Myocyte (in vitro differentiated cells): ENCODE measurements at regions not wholly inside any gene's neighbourhood (a gene's known extent, or its start where the extent isn't known, plus 50 kb on each side); places are given as distances from the start of the nearest gene placed in this dataset.
"Not testable (repeated sequence)": the region's sequence is repeated elsewhere in the genome, so short reads cannot be mapped to it uniquely, and the experiment has no call there.

Experiments used
- DNase-seq: peaks from one replicate; pipeline ENCODE4 v3.0.0-alpha.2; 2012; ENCODE audit warnings: low read depth

GRCh38 chr1:115536279-115536816, 105.4 kb upstream of the VANGL1 start:
- DNase-seq: no peak

- no peak for DNase-seq
Measured at GRCh38 chr1:115534106-115534505, 107.7 kb upstream of the VANGL1 start.

GRCh38 chr1:115531631-115532264, 110.0 kb upstream of the VANGL1 start:
- no peak for DNase-seq

GRCh38 chr1:115530407-115530806, 111.4 kb upstream of the VANGL1 start:
- DNase-seq: peak; percentile 10

GRCh38 chr1:115529216-115529897, 112.4 kb upstream of the VANGL1 start:
- DNase-seq: no peak

- not testable (repeated sequence) for DNase-seq
Measured at GRCh38 chr1:115528336-115528735, 113.4 kb upstream of the VANGL1 start.

GRCh38 chr1:115527746-115528145, 114.0 kb upstream of the VANGL1 start:
- DNase-seq: no peak

DNA sequence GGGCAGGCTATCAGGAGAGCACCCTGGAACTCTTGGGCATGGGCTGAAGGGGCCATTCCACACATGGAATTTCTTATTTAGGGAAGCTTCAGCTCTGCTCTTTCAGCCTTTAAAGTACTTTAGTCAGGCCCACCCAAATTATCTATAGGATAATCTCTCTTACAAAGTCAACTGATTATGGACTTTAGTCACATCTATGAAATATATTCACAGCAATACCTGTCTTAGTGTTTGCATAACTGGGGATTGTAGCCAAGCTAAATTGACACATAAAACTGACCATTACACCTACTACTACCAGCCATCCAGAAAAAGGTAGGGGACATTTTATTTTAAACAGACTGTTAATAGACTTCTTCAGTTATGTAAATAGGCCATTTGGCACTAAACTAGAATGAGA, 114.9 kb upstream of the VANGL1 start:
- DNase-seq: no peak

DNA sequence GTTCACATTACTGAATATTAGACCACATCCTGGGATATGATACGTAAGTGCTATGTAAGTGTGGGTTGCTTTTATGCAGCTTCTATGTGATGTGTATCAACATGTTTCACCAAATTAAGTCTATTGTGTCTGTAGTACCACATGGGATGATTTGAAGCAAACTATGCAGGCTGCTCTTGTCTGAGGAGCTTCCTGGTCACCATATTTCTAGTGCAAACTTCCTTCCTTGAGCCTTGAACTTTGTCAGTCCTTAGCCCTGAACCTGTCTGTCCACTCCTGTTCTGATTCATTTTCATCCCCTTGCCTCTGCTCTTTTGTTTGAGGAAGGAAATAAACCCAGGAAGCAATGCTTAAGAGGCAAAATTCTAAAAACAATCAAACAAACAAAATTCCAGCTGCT, 117.5 kb upstream of the VANGL1 start:
- DNase-seq: no peak

GRCh38 chr1:115522386-115522785, 119.4 kb upstream of the VANGL1 start:
- no peak for DNase-seq

- DNase-seq: no peak
Measured at GRCh38 chr1:115515270-115515669, 126.5 kb upstream of the VANGL1 start.

- DNase-seq: not testable (repeated sequence)
Measured at GRCh38 chr1:115510226-115510625, 131.5 kb upstream of the VANGL1 start.

GRCh38 chr1:115507901-115508300, 133.9 kb upstream of the VANGL1 start:
- no peak for DNase-seq

GRCh38 chr1:115506924-115507589, 134.7 kb upstream of the VANGL1 start:
- peak; percentile 41 for DNase-seq

GRCh38 chr1:115506518-115506917, 135.3 kb upstream of the VANGL1 start:
- DNase-seq: no peak

DNA sequence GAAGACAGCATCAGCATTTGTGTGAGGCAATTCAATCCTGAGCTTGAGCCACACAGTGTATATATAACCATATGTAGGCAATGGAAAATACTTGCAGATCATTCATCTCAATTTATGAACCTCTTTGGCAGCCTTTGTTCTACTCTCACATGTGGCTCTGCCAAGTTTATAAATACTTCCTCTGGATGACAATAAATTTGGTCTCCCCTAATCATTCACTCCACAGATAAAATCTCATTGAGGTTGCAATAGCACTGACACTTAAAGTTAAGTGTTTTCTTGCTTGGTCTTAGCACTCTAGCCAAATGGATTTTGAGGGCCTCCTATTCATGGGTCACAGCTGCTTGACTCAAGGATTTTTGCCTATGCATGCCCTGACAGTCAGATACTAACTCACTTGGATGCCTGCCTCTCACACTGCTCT, 136.6 kb upstream of the VANGL1 start:
- no peak for DNase-seq

GRCh38 chr1:115502183-115502582, 139.6 kb upstream of the VANGL1 start:
- DNase-seq: not testable (repeated sequence)

DNA sequence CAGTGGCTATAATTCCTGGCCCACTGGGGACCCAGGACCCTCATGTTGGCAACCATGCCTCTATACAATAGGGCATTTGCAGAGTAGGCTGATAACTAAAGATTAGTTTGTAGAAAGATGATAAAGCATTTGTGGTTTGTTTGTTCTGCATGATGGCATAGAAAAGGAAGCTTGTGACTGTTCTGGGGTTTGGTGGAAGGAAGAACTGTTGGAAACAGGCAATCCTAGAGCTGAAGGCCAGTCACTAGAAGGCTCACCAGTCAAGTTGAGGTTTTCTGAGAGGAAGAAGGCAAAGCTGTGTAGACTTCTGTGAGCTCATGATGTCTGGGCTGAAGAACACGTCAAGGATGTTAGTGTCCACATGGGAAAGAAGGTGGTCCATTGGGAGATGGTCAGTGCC, 140.3 kb upstream of the VANGL1 start:
- no peak for DNase-seq

DNA sequence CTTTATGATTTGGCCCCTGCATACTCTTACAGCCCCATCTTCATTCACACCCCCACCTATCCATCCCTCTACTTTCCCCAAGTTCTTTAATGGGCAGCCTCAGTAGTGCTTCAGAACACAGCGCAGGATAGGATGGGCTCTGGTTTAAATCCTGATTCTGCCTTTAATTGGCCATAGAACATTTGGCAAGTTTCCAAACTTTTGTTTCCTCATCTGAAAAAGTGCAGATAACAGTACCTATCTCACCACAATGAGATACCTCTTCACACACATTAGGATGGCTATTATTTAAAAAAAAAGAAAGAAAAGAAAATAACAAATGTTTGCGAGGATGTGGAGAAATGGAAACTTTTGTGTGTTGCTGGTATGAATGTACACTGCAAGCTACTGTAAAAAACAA, 142.5 kb upstream of the VANGL1 start:
- no peak for DNase-seq

GRCh38 chr1:115496904-115497527, 144.8 kb upstream of the VANGL1 start:
- DNase-seq: peak; percentile 17

DNA sequence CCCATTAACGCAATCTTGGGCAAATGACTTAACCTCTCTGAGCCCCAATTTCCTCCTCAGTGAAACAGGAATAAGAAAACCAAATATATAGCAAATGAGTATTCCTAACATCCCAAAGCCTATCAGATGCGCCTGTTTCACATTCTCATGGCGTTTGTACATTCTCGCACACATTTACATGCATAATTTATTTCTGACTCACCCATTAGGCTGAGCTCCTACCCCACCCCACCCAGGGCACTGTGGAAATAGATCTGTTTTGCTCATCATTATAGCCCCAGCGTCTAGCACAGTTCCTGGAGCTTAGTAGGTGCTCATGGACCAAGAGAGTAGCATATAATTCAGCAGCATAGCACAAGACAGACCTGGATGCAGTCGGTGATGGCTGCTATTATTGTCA, 146.1 kb upstream of the VANGL1 start:
- DNase-seq: no peak

- no peak for DNase-seq
Measured at GRCh38 chr1:115495111-115495510, 146.7 kb upstream of the VANGL1 start.
